GM13976 (cell line): ENCODE measurements at regions not wholly inside any gene's neighbourhood (a gene's known extent, or its start where the extent isn't known, plus 50 kb on each side); places are given as distances from the start of the nearest gene placed in this dataset.
"Not testable (repeated sequence)": the region's sequence is repeated elsewhere in the genome, so short reads cannot be mapped to it uniquely, and the experiment has no call there.

Source experiments
- DNase-seq: peaks from one replicate; pipeline ENCODE4 v3.0.0; 2012; ENCODE audit warnings: low spot score
- CTCF ChIP-seq: IDR thresholded peaks from 2 replicates; pipeline ENCODE4 v1.5.1; 2012; ENCODE audit warnings: borderline replicate concordance, mild to moderate bottlenecking; ENCODE audit not compliant: insufficient read depth; ENCODE audit errors: extremely low read depth, missing control alignments, control extremely low read depth
- in situ Hi-C: fragments of 300-500 bp; cut with MboI; formaldehyde crosslinking; loops from one replicate; pipeline ENCODE4 v1.12.0; 2022; ENCODE audit warnings: low sequenced_read_pairs, mixed read lengths, inconsistent platforms; ENCODE audit not compliant: unreplicated experiment

DNA sequence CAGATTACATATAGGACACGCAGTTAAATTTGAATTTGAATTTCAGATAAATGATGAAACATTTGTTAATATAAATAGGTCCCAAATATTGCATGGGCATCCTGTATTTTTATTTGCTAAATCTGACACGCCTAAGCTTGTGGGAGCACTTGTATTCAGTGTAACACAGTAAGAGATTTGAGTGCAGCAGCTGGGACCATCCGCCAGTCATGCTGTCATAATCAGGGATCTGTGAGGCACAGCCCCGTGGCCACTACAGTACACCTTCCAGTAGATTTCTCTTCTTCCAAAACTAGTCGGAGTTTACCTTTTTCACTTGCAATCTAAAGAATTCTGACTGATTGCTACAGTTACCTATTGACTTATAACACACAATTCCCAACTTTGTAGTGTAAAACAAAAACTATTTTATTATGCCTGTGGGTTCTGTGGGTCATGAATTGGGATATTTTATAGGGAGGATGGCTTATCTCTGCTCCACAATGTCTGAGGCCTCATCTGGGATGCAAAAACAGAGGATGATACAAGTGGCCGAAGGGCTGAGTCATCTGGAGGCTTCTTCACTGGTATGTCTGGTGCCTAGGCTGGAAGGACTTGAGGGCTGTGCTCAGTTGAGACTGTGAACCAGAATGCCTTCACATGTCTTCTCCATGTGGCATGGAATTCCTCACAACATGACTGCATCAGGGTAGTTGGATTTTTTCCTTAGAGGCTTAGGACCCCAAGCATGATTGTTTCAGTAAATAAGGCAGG, 74.1 kb downstream of the PRSS23 start:
- TF ChIP-seq CTCF, result no peak
- DNase-seq, result no peak
- in situ Hi-C loops, result no loop called here

DNA sequence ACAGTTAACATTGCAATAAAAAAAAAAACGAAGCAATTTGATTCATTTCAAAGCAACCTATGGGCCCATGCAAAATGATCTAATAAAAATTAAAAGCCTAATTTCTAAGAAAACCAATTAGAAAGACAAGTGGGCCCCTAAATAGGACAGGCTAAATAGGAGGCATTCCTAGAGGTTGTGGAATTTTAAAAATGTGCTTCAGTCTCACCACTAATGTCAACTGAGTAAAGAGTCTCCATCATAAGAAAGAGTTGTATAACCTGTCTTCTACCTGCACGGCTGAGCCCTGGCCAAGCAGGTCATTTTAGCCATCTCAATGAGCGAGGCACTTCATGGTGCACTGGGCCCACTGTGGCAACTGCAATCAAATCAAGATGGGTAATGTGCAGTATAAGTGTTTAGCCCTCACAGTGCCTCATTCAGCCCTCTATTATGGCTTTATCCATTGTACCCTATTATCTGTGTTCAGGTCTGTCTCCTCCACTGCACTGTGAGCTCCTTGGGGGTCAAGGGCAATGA, 76.4 kb downstream of the PRSS23 start:
- in situ Hi-C loops, result no loop called here
- no peak for DNase-seq
- TF ChIP-seq CTCF, result no peak

DNA sequence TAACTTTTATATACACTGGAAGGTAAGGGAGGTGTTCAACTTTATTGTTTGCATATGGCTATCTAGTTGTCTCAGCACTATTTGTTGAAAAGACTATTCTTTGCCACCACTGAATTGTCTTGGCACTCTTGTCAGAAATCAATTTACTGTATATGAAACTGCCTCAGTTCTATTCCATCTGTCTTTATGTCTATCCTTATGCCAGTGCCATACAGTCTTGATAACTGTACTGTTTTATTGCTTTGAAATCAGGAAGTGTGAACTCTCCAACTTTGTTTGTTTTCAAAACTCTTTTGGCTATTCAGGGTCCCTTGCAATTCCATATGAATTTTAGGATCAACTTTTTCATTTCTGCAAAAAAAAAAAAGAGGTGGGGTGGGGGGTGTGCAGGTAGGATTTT, 77.2 kb downstream of the PRSS23 start:
- no peak for DNase-seq
- in situ Hi-C loops, result no loop called here
- TF ChIP-seq CTCF, result no peak

DNA sequence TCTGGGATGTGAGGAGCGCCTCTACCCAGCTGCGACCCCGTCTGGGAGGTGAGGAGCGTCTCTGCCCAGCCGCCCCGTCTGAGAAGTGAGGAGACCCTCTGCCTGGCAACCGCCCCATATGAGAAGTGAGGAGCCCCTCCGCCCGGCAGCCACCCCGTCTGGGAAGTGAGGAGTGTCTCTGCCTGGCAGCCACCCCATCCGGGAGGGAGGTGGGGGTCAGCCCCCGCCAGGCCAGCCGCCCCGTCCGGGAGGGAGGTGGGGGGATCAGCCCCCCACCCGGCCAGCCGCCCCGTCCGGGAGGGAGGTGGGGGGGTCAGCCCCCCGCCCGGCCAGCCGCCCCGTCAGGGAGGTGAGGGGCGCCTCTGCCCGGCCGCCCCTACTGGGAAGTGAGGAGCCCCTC, 76.0 kb downstream of the FZD4 start:
- in situ Hi-C loops, DNase-seq: not testable (repeated sequence)

GRCh38 chr11:86885311-86885710, 69.9 kb downstream of the FZD4 start:
- in situ Hi-C loops, result no loop called here
- DNase-seq, result no peak
- TF ChIP-seq CTCF, result no peak

DNA sequence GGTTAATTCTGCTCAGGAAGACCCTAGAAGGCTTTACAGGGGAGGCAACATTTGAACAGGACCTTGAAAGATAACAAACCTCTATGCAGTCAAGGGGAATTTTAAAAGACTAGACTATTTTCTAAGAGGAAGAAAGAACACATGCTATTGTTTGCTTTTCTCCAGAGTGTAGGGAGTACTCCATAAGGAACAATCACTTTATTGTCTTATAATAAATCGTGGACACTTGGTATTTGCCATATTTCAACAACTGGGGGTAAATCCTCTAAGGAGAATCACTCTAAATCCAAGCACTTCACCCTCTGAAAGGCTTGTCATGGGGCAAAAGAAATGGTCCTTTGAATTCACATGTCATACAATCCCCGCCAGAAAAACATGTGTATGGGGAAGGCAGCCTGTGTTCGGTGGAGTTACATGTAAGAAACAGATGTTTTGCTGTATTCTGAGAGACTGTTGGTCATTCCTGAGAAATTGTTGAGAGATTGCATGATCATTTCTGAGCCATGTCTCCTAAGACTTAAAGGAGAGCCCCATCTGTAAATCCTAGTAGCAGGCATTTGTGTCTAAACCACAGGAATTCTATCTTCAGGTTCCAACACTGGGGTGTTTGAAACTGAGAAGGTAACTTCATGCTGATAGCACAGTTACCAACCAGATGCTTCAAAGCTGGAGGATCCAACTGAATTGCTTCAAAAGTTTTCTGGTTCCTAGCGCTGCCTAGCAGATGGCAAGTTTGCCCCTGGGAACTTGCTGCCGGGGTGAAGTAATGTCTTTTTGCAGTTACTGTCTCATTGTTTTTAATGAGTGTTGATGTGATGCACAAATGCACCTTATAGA, 66.8 kb downstream of the FZD4 start:
- in situ Hi-C loops, result no loop called here
- DNase-seq, result no peak
- TF ChIP-seq CTCF, result no peak

DNA sequence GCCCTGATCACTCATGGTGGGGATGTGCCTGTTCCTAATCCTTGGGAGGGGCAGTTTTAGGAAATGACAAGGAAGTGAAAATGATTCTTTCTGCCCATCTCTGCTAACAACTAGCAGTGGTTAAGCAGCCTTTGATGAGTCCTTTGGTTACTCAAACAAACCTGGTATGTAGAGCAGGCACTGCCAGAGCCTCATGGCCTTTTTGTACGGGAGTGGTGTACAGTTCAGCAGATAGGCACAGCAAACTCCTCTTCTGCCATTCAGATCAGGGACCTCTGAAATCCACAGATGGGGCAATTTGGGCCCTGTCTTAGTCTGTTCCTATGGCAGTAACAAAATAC, 66.2 kb downstream of the FZD4 start:
- no peak for DNase-seq
- in situ Hi-C loops, result no loop called here
- TF ChIP-seq CTCF, result no peak
